RWPE2 (cell line): ENCODE measurements at regions not wholly inside any gene's neighbourhood (a gene's known extent, or its start where the extent isn't known, plus 50 kb on each side); places are given as distances from the start of the nearest gene placed in this dataset.
"Not testable (repeated sequence)": the region's sequence is repeated elsewhere in the genome, so short reads cannot be mapped to it uniquely, and the experiment has no call there.

Source experiments
- ATAC-seq: fragments of 200-7000 bp; cut with Tn5 transposase; 3 replicates; pipeline ENCODE4 v1.9.1; 2021; ENCODE audit warnings: low read depth
- DNase-seq: peaks from one replicate; pipeline ENCODE4 v3.0.0-alpha.2; 2020; ENCODE audit warnings: low spot score
- H3K27ac ChIP-seq: fragments of 450-650 bp; 2 replicates; pipeline ENCODE4 v1.5.1; 2017; ENCODE audit warnings: mild to moderate bottlenecking; ENCODE audit not compliant: poor library complexity, severe bottlenecking
- H3K27me3 ChIP-seq: fragments of 250-450 bp; sonication (Bioruptor Pico); 2 replicates; pipeline ENCODE4 v1.5.1; 2021; ENCODE audit warnings: mild to moderate bottlenecking, moderate library complexity; ENCODE audit not compliant: insufficient read depth, poor library complexity, severe bottlenecking
- H3K36me3 ChIP-seq: fragments of 250-450 bp; sonication (Bioruptor Pico); 2 replicates; pipeline ENCODE4 v1.5.1; 2020; ENCODE audit warnings: low read depth, mild to moderate bottlenecking, moderate library complexity
- H3K4me1 ChIP-seq: fragments of 250-450 bp; sonication (Bioruptor Pico); 2 replicates; pipeline ENCODE4 v1.5.1; 2021; ENCODE audit warnings: mild to moderate bottlenecking, moderate library complexity; ENCODE audit not compliant: insufficient read depth, poor library complexity, severe bottlenecking
- H3K4me3 ChIP-seq: fragments of 250-450 bp; sonication (Bioruptor Pico); 2 replicates; pipeline ENCODE4 v1.5.1; 2021; ENCODE audit warnings: mild to moderate bottlenecking, moderate library complexity; ENCODE audit not compliant: severe bottlenecking
- H3K9me3 ChIP-seq: fragments of 250-450 bp; sonication (Bioruptor Pico); 2 replicates; pipeline ENCODE4 v1.5.1; 2021; ENCODE audit warnings: mild to moderate bottlenecking, moderate library complexity; ENCODE audit not compliant: severe bottlenecking
- TF ChIP-seq, protein P1 (sequence below): fragments of 450-650 bp; IDR thresholded peaks from one replicate; pipeline ENCODE4 v1.5.1; 2017; ENCODE audit warnings: mild to moderate bottlenecking, moderate library complexity; ENCODE audit not compliant: poor library complexity, severe bottlenecking

DNA sequence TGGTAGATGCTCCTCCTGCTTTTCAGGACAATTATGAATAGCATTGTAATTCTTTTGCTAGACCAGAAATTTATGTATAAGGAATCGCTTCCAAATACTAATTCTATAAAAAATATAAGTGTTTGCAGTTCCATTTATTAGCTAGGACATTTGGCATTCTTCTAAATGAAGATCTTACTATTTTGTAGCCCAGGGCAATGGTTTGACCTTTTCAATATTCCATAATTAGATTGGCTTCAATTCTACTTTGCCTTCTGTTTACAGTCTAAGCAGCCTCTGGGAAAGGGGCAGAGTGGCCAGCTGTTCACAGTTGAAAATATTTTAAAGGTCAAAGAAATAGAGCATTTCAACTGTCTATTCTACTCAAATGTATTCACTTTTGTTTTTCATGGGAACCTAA, 912.1 kb upstream of the GRIA3 start:
- DNase-seq (no peak), ATAC-seq (no peak)
- H3K4me3 ChIP-seq, result no peak overlapping the region
- no peaks in the 10 kb centered on the region for H3K27me3 ChIP-seq
- H3K36me3 ChIP-seq, result no peaks in the 10 kb centered on the region
- TF ChIP-seq, protein P1, sequence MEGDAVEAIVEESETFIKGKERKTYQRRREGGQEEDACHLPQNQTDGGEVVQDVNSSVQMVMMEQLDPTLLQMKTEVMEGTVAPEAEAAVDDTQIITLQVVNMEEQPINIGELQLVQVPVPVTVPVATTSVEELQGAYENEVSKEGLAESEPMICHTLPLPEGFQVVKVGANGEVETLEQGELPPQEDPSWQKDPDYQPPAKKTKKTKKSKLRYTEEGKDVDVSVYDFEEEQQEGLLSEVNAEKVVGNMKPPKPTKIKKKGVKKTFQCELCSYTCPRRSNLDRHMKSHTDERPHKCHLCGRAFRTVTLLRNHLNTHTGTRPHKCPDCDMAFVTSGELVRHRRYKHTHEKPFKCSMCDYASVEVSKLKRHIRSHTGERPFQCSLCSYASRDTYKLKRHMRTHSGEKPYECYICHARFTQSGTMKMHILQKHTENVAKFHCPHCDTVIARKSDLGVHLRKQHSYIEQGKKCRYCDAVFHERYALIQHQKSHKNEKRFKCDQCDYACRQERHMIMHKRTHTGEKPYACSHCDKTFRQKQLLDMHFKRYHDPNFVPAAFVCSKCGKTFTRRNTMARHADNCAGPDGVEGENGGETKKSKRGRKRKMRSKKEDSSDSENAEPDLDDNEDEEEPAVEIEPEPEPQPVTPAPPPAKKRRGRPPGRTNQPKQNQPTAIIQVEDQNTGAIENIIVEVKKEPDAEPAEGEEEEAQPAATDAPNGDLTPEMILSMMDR, result no peak
- no peaks in the 10 kb centered on the region for H3K9me3 ChIP-seq
- no peak overlapping the region for H3K27ac ChIP-seq
- no peaks in the 10 kb centered on the region for H3K4me1 ChIP-seq

DNA sequence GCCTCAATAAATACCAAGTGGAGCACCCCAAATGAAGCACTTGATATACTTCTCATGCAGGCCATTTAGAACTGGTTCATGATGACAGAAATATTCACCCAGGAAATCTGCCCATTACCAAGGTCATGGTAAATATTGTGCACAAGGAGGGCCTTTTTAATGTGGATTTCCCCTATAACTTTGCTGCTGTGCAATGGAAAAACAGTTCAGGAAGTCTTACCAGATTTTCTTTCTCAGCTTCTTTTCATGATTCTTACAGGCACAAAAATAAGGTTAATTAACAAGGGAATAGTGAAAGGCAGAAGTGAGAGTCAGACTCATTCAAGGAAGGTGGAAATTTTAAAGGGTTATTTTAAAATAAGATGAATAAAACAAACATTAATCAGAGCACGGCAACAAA, 904.3 kb upstream of the GRIA3 start:
- no peak overlapping the region for H3K27ac ChIP-seq
- no peak for DNase-seq
- TF ChIP-seq, protein P1, result no peak

DNA sequence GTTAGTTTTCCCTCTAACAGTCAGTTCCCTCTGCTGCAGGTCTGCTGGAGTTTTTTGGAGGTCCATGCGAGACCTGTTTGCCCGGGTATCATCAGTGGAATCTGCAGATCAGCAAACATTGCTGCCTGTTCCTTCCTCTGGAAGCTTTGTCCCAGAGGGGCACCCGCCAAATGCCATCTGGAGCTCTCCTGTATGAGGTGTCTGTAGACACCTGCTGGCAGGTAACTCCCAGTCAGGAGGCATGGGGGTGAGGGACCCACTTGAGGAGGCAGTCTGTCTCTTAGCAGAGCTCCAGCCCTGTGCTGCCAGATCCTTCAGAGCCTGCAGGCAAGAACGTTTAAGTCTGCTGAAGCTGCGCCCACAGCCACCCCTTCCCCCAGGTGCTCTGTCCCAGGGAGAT, 884.3 kb upstream of the GRIA3 start:
- H3K27ac ChIP-seq, DNase-seq, H3K4me3 ChIP-seq, H3K27me3 ChIP-seq, H3K9me3 ChIP-seq, H3K4me1 ChIP-seq, ATAC-seq, H3K36me3 ChIP-seq: not testable (repeated sequence)

More for the DNA sequence above, 904.3 kb upstream of the GRIA3 start:
- no peaks in the 10 kb centered on the region for H3K36me3 ChIP-seq
- H3K4me1 ChIP-seq, result no peaks in the 10 kb centered on the region
- no peak overlapping the region for H3K4me3 ChIP-seq
- no peak for ATAC-seq
- H3K27me3 ChIP-seq, result no peaks in the 10 kb centered on the region
- no peaks in the 10 kb centered on the region for H3K9me3 ChIP-seq

DNA sequence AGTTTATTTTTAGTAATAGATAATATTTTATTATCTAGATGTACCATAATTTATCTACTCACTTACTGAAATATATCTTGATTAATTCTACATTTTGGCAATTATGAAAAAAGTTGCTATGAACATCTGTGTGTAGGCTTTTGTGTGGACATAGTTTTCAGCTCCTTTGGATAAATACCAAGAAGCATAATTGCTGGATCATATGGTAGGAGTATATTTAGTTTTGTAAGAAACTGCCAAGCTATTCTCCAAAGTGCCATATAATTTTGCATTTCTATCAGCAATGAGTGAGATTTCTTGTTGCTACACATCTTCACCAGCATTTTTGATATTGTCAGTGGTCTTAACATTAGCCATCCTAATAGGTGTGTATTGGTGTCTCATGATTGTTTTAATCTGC, 882.6 kb upstream of the GRIA3 start:
- no peaks in the 10 kb centered on the region for H3K36me3 ChIP-seq
- ATAC-seq (no peak), DNase-seq (no peak)
- H3K9me3 ChIP-seq, result no peaks in the 10 kb centered on the region
- TF ChIP-seq, protein P1, result no peak
- no peak overlapping the region for H3K4me3 ChIP-seq
- H3K27me3 ChIP-seq, result no peaks in the 10 kb centered on the region
- H3K4me1 ChIP-seq, result no peaks in the 10 kb centered on the region
- H3K27ac ChIP-seq, result no peak overlapping the region

DNA sequence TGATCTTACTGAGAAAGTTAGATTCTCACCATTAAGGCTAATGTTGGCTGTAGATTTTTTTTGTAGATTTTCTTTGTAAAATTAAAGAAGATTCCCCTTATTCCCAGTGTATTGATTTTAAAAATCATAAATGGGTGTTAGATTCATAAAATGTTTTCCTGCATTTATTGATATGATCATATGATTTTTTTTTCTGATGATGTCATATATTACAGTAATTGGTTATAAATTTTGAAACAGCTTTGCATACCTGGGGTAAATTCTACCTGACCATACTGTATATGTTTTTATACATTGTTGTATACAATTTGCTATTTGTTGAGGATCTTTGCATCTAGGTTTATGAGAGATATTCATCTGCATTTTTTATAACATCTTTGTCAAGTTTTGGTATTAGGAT, 880.3 kb upstream of the GRIA3 start:
- TF ChIP-seq, protein P1, result no peak
- no peak overlapping the region for H3K27ac ChIP-seq
- no peak overlapping the region for H3K4me3 ChIP-seq
- no peaks in the 10 kb centered on the region for H3K9me3 ChIP-seq
- H3K27me3 ChIP-seq, result no peaks in the 10 kb centered on the region
- DNase-seq (no peak), ATAC-seq (no peak)
- no peaks in the 10 kb centered on the region for H3K4me1 ChIP-seq
- no peaks in the 10 kb centered on the region for H3K36me3 ChIP-seq
